AG20443 (cell line): ENCODE measurements at regions not wholly inside any gene's neighbourhood (a gene's known extent, or its start where the extent isn't known, plus 50 kb on each side); places are given as distances from the start of the nearest gene placed in this dataset.

ENCODE experiments used
- DNase-seq: peaks from one replicate; pipeline ENCODE4 v3.0.0; 2012; ENCODE audit warnings: low spot score, mixed read lengths

DNA sequence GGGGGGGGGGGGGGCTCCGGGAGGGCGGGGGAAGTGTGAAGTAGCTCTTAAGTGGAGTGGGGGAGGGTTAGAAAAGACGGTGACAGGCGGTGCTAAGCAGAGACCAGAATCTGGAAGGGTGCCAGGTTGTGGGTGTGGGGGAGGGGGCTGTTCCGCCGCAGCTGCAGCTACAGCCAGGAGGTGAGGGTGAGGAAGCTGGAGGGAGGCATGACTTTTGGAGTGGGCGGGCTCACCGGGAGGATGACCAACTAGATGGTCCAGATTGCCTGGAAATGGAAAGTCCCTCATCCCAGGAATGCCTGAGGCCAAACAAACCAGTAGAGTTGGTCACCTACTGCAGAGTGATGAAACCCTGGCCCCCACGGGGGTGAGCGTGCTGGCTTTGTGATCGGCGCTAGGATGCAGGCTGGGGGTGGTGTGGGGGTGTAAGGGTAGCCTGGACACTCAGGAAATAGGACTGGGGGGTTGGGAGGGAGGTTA, 158.1 kb upstream of the SHB start:
- peak; percentile 55 for DNase-seq

DNA sequence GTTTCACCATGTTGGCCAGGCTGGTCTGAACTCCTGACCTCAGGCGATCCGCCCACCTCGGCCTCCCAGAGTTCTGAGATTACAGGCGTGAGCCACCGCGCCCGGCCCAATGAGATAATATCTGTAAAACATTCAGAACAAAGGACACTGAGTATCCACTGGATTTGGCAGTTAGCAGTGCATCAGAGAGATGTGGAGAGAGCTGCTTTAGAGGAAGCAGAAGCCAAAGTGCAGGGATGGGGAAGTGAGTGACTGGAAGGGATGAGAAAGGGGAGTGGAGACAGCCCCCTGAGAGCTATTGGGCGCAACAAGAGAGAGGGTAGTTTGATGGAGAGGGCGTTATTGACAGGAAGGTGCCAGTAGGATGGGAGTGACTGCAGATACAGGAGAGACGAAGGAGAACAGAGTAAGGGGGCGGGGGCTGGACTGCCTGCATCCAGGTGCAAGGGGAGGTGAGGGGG, 157.5 kb upstream of the SHB start:
- no peak for DNase-seq

DNA sequence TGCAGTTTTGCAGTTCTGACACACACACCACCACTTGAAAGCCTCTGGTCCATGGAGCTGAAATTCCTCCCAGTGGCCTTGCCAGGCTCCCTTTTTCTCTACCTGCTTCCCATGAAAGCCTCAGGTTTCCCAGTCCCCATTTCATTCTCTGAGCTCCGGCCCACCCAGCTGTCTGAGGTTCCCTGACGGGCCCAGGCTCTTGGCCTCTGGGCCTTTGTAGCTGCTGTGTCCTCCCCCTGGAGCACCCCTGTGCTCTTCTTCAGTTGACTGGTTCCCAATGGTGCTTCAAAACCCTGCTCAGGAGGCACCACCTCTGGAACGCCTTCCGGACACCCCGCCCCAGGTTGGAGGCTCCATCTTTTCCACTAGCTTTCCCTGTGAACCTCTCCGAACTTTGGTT, 155.9 kb upstream of the SHB start:
- no peak for DNase-seq

DNA sequence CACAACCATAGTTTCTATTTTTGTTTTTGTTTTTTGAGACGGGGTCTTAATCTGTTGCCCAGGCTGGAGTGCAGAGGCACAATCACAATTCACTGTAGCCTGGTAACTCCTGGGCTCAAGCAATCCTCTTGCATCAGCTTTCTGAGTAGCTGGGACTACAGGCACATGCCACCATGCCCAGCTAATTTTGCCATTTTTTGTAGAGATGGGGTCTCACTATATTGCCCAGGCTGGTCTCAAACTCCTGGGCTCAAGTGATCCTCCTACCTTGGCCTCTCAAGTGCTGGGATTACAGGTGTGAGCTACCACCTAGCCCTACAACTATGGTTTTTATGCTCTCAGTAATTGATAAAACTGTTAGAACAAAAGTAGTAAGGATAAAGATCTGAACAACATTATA, 147.5 kb upstream of the SHB start:
- no peak for DNase-seq

DNA sequence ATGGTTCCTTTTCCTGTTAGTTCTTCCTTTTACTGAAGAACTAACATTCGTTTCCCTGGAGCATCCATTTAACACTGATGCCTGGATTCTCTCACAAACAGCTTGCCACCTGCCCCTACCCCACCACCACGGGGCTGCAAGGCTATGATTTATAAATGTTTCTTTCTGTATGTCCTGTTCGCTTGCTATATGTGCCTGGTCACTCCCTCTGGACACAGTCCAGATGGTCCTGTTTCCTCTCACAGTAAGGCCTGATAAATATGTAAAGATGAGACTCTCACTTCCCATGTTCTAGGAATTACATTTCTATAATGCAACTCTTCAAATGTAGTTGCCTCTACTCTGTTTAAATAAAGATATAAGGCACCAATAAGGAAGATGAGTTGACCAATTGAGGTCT, 146.4 kb upstream of the SHB start:
- DNase-seq: no peak

DNA sequence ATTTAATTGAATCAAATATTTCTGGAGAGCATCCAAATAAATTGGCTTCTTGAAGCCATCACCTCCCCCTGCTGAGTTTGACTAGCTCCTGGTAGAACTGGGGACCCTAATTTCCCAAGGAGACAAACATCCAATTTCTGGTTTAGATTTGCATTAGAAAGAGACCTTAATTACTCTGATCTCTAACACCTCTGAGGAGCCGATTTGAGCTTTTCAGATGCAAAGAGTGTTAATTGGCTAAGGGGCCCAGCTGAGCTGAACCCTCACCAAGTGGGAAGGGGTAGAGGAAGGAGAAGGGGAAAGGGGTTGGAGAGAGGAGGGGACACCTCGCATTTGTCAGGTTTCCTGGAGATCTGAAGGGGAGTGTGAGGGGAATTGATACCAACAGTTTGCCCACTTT, 145.4 kb upstream of the SHB start:
- no peak for DNase-seq

DNA sequence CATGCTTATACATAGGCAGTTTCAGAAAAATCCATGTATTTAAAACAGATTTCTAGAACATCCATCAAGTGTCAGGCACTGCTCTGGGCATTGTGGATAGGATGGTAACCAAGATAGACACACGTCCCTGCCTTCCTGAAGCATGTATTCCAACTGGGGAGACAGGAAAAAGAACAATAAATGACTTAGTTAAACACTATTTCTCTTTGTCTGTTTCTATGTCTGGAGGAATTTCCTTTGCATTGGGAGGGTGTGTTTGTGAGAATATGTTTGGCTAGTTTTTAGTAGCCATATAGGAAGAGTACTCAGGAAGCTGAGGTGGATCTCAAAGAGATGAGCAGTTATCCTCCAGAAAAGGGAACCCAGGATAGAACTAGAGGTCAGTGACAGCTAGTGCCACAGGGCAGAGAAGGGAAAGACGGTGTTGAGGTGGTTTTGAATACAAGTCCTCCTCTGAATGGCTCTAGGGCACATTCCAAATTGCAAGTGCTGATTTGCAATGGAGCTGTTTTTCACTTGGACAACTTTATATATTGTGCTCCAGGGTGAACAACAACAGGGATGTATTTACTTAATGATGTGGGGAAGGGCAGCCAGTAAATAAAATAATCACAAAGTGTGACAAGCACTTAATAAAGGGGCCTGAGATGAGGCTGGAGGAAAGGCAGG, 144.7 kb upstream of the SHB start:
- no peak for DNase-seq

DNA sequence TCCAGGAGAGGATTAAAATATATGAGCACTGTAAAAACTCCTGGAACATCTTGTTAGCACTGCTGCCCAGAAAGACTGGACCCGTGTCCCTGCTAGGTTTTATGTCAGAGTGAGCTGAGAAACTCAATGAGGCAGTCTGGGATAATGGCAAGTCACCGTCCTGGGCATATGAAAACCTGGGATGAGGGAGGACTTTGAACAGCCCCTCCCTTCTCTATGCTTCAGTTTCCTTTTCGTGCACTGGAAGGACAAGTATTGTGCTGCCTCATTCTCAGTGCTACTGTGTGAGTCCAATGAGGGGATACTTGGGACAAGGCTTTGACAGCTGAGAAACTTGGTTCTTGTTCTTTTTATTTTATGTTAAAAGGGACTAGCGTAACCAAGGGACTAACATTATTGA, 143.0 kb upstream of the SHB start:
- DNase-seq: no peak

DNA sequence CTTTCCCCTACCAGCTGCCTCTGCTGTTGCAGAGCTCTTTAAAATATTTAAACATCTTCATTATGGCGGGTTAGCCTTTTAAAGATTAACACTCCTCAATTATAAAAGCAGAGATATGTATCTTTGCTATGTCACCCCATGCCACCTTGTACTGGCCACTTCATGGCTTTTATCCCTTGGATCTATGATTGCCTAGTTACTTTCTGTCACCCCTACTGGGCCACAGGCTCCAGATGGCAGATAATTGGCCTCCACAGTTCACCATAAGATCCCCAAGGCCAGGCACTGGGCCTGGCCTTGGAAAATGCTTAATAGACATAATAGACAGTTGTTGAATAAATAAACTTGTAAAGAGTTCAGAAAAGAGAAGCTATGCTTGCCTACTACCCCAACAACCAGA, 142.0 kb upstream of the SHB start:
- no peak for DNase-seq

DNA sequence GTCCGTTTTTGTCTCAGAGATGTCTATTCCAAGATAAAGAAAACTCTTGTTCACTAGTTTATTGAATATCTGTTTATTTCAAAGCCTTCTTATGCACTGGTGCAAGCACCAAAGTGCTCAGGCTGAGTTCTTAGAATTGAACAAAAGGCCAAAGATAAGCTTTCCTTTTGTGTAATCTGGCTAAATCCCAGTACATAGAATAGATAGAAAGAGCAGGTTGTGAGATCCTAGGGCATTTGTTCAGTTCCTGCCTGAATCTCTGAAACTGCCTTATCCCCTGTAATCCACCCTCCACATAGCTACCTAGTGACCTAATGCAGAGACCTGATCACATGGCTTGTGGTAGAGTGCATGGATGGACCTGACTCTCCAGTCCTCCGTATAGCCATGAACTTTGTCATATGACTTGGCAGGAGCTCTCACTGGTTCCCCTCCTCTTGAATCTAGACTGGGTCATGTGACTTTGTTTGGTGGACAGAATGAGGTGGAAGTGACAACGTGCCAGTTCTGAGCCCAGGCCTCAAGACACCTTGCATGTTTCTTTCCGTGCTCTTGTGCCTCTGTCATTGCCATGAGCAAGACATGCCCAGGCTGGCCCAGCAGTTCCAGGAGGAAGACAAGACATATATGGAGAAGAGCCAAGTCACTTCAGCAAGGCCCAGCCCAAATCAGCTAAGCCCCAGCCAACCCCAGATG, 139.3 kb upstream of the SHB start:
- DNase-seq: no peak

DNA sequence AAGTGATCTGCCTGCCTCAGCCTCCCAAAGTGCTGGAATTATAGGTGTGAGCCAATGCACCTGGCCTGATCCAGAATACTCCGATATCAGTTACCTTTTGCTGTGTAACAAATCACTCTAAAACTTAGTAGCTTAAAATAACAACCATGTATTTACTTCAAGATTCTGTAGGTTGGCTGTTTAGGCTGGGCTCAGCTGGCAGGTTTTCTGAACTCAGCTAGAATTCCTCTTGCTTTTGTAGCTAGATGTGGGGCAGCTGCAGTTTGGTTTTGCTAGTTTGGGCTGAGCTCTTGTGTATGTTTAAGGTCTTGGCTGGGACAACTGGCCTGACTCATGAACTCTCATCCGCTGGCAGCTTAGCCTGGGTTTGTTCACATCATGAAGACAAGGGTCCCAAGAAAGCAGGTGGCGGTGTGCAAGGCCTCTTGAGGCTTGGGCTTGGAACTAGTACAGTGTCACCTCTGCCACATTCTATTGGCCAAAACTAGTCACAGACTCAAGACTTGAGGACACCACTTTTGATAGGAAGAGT, 138.3 kb upstream of the SHB start:
- DNase-seq: no peak

DNA sequence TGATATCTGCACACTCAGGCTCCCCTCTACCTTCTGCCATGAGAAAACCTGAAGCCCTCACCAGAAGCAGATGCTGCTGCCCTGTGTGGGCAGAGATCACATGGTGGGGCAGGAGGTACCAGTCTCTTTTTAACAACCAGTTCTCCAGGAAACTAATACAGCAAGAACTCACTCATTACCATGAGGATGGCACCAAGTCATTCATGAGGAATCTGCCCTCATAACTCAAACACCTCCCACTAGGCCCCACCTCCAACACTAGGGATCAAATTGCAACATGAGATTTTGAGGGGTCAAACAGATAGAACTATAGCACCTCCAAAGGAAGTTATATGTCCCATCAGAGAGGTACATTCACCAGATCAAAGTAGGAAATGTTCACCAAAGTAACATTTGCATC, 136.3 kb upstream of the SHB start:
- DNase-seq: no peak

DNA sequence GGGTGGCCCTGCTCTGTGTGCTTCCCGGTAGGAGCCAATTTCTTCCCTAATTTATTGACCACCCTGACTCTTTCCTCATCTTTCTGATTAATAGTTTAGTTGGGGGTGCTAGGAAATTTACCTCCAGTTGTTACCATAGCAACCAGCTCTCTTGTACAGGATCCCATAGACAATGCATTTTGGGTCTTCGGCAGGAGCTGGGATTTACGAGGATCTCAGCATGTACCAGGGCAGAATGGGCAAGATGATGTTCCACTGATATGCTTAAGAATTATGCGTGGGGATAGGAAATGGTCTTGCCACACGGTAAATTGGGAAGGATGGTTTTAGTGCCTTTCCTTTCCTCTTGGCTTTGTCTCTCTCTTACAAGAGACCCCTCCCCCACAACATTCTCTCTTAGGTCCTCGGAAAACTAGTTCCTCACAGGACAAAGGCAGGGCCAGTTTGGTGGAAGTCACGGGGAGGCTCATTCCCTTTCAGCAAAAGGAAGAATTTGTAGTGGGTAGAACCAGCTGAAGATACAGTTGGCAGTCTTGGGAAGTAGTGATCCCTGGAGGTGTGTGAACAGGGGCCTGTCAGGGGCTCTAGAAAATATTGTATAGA, 133.4 kb upstream of the SHB start:
- DNase-seq: no peak

DNA sequence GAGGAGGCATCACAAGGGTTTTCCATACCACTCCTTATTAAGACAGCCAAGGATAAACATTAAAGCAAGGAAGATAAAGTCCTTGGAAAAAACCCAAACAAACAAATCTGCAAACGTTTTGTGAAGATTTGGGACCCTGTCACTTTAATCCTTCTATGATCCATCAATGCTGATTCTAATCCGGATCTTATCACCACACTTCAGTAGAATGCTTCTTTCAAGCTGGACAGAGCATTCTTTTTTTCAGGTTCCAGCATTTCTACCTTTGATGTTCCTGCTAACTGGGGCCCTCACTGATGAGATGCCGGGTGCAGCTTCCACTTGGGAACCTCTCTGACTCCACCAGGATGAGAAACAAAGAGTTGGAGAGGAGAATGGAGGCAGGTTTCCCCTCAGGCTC, 132.8 kb upstream of the SHB start:
- no peak for DNase-seq

DNA sequence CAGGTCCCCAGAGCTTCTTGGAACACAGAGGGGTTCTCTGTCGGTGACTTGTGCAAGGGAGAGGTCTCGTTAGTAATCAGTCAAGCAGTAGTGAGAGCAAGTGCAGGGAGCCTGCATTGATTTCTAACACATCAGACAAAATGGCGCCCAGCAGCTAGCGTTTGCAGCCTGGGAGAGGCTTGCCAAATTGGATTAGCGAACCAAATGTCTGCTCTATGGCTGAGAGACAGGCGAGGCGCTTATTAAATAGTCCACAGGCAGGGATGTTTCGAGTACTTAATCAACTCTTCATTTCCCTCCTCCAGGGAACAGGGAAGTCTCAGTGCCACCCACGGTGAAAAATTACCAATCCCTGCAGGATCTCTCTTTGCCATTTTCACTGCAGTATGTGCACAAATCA, 131.4 kb upstream of the SHB start:
- DNase-seq: no peak

DNA sequence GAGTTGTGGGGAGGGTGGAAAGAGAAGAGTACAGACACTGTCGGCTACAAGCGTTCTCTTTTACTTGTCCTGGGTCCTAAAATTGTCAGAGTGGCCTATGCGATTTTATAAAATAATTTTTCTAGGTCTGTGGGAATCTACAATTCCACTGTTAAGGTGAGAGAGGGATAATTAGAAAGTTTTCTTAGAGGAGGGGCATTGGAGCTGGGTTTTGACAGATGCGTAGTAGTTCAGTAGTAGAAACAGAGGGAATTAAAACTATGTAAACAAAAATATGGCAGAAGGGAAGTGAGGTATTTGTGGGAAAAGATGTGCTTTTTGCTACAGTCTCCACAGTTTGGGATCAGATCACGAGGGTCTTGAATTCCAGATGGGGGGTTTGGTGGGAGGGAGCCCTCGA, 129.1 kb upstream of the SHB start:
- DNase-seq: no peak

DNA sequence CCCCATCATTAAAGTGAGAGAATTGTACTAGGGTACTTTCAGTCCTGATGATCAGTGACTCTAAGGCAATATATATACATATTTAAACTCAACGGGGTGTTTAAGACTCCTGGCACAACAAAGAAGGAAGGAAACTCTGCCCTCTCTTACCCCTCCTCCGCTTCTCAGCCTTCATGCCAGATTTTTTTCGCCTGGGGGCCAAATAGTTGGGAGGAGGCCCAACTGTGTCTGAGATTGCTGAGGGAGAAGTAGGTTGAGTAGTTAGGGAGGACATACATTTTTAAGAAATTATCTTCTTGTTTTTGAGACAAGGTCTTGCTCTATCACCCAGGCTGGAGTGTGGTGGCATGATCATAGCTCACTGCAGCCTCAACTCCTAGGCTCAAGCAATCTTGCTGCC, 127.7 kb upstream of the SHB start:
- no peak for DNase-seq

DNA sequence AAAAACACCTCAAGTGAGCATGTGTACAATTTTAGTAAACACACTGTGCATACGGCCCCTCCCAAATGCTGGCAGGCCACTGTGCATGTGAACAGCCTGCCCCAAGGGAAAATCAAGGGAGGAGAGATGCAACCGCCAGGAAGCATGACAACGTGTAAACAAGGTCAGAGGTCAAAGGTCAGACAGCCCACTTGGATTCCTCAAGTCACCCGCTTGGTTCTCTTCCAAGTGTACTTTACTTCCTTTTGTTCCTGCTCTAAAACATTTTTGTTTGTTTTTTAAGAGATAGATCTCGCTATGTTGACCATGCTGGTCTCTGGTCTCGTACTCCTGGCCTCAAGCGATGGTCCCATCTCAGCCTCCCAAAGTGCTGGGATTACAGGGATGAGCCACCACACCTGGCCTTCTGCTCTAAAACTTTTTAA, 126.7 kb upstream of the SHB start:
- no peak for DNase-seq

DNA sequence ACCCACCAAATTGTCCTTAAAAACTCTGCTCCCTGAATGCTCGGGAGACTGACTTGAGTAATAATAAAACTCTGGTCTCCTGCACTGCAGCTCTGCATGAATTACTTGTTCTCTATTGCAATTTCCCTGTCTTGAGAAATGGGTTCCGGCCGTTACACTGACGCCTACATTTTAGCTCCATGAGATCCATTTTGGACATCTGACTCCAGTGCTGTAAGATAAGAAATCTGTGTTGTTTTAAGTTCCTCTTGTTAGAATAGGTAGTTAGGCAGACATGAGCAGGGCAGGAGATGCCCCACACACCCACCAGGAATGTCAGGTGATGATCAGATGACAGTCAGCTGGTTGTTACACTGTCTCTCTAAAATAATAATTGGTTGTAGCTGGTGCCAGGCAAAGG, 125.8 kb upstream of the SHB start:
- DNase-seq: no peak

DNA sequence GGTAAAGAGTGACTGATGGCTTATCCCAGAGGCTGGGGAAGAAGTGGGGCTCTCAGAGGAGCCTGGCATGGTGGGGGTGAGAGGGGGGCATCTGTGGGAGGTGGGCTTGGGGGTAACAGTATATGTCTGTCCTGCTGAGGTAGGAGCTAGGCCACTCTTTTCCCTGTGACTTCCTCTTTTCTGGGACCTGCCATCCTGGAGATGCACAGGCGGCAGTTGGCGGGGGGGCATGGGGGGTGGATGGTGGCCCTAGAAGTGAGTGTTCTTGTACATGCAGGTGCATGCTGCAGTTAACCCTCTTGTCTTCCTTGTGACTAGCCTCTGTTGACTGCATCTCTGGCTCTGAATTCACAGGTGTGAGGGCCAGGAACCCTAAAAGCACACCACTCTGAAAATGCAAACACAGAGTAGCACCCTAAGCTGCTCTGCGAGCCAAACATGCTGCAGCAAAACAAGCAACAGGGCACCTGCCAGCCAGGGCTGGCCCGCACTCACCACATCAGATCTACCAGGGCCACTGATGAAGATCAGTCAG, 123.8 kb upstream of the SHB start:
- no peak for DNase-seq

DNA sequence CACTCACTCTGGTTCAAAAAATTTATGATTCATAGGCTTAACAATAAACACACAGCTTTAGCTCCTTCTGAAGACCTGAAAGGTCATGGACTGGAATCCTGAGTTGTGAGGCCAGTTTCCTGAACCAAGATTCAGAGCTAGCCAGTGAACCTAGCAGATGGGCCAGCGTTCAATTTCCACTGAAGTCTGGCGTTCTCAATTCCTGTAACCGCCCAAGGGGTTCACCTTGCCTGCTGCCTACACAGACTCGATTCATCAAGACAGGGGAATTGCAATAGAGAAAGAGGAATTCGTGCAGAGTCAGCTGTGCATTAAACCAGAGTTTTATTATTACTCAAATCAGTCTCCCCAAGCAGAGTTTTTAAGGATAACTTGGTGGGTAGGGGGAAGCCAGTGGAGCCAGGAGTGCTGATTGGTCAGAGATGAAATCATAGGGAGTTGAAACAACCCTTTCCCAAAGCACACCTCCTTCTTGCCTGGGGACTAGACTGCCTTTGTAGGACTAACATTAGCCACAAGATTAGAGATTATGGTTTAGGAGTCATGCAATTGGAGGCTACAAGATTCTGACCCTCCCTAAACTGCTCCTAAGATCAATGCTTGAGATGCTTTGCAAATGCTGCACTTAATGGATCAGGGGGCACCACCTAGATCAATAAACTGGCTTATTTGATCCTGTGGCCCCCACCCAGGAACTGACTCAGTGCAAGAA, 117.5 kb upstream of the SHB start:
- DNase-seq: no peak

DNA sequence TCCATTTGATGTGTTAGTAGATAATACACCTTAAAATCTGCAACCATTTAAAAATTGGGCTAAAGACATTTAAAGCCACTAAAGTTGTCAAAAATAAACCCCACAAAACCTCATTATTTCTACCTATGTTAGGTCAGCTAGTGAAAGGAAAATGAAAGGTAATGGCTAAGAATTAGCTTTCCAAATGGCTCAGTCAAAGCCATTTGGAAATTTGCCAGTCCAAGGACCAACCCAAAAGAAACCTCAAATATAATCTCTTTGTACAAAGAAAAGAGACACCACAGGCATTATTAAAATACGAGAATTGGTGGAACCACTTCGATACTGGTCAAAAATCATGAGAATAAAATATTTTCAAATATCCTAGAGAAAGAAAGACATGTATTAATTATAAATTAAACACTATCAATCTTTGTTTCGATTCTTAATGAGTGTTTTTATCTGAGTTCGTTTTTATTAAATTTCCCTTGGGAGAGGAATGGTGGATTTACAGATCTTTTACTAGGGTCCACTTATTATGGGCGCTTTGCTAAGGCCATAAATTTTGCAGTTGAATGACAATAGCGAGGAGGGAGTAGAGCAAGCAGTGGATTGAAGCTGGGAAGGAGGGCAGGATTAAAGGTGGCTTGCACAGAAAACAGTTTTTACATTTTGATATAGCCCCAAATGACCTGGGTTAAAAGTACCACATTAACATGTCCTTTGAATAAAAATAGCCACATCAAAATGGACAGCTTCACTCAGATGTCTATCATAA, 116.8 kb upstream of the SHB start:
- no peak for DNase-seq
